Progenitor cell of endocrine pancreas (in vitro differentiated cells): ENCODE measurements at regions not wholly inside any gene's neighbourhood (a gene's known extent, or its start where the extent isn't known, plus 50 kb on each side); places are given as distances from the start of the nearest gene placed in this dataset.

Experiments
- DNase-seq: peaks from one replicate; pipeline ENCODE4 v3.0.0; 2021; ENCODE audit warnings: low spot score; ENCODE audit not compliant: unreplicated experiment
- H3K27ac Mint-ChIP-seq: 2 replicates; pipeline ENCODE4 v1.8.0; 2021; ENCODE audit warnings: mild to moderate bottlenecking, moderate library complexity, mixed read lengths
- H3K27me3 Mint-ChIP-seq: 2 replicates; pipeline ENCODE4 v1.8.0; 2021; ENCODE audit warnings: mixed read lengths
- H3K36me3 Mint-ChIP-seq: 2 replicates; pipeline ENCODE4 v1.8.0; 2022; ENCODE audit warnings: mixed read lengths; ENCODE audit not compliant: insufficient read depth
- H3K4me1 Mint-ChIP-seq: 2 replicates; pipeline ENCODE4 v1.8.0; 2021; ENCODE audit warnings: low read depth, mixed read lengths
- H3K4me3 Mint-ChIP-seq: 2 replicates; pipeline ENCODE4 v1.8.0; 2021; ENCODE audit warnings: low read depth, mild to moderate bottlenecking, moderate library complexity, mixed read lengths
- H3K9me3 Mint-ChIP-seq: 2 replicates; pipeline ENCODE4 v1.8.0; 2021; ENCODE audit warnings: low read depth, mixed read lengths
- CTCF ChIP-seq: fragments of 200-600 bp; sonication (generic); IDR thresholded peaks from one replicate; pipeline ENCODE4 v1.5.0; 2021; ENCODE audit warnings: antibody characterized with exemption, mild to moderate bottlenecking; ENCODE audit not compliant: unreplicated experiment

- DNase-seq = no peak
- Mint-ChIP-seq H3K4me1 (no peaks in the 10 kb centered on the region), H3K27me3 (no peaks in the 10 kb centered on the region), H3K4me3 (no peak overlapping the region), H3K9me3 (peaks cover 48% of the 10 kb centered on the region), H3K36me3 (no peaks in the 10 kb centered on the region), H3K27ac (no peak overlapping the region)
- TF ChIP-seq CTCF = no peak
These were observed 231.5 kb upstream of the FMR1 start for GRCh38 chrX:147680251-147680650.

GRCh38 chrX:147693511-147693910 lies 218.2 kb upstream of the FMR1 start:
- DNase-seq = no peak
- peaks cover 7% of the 10 kb centered on the region for H3K27me3 Mint-ChIP-seq

GRCh38 chrX:147699061-147699460 lies 212.7 kb upstream of the FMR1 start:
- H3K9me3 Mint-ChIP-seq = peaks cover 39% of the 10 kb centered on the region
- peaks cover 1% of the 10 kb centered on the region for H3K36me3 Mint-ChIP-seq
- H3K4me1 Mint-ChIP-seq = peaks cover 1% of the 10 kb centered on the region
- no peaks in the 10 kb centered on the region for H3K27me3 Mint-ChIP-seq
- TF ChIP-seq CTCF = no peak
- DNase-seq = no peak
- no peak overlapping the region for H3K4me3 Mint-ChIP-seq
- H3K27ac Mint-ChIP-seq = no peak overlapping the region

More at GRCh38 chrX:147693511-147693910, 218.2 kb upstream of the FMR1 start:
- Mint-ChIP-seq H3K4me3 (no peak overlapping the region), H3K9me3 (peaks cover 35% of the 10 kb centered on the region), H3K36me3 (peaks cover 1% of the 10 kb centered on the region), H3K4me1 (peaks cover 4% of the 10 kb centered on the region), H3K27ac (no peak overlapping the region)
- no peak for TF ChIP-seq CTCF

GRCh38 chrX:147710301-147710700 lies 201.4 kb upstream of the FMR1 start:
- Mint-ChIP-seq H3K27ac (no peak overlapping the region), H3K4me1 (peaks cover 1% of the 10 kb centered on the region), H3K4me3 (no peak overlapping the region), H3K36me3 (no peaks in the 10 kb centered on the region), H3K27me3 (no peaks in the 10 kb centered on the region), H3K9me3 (peaks cover 15% of the 10 kb centered on the region)
- TF ChIP-seq CTCF = no peak
- DNase-seq = no peak

- Mint-ChIP-seq H3K4me1 (no peaks in the 10 kb centered on the region), H3K27ac (no peak overlapping the region), H3K4me3 (no peak overlapping the region), H3K27me3 (no peaks in the 10 kb centered on the region), H3K9me3 (peaks cover 33% of the 10 kb centered on the region), H3K36me3 (no peaks in the 10 kb centered on the region)
- DNase-seq = no peak
- no peak for TF ChIP-seq CTCF
These were observed 178.3 kb upstream of the FMR1 start for GRCh38 chrX:147733369-147733768.
